Upper lobe of right lung (tissue), 1 donor: ENCODE measurements at regions not wholly inside any gene's neighbourhood (a gene's known extent, or its start where the extent isn't known, plus 50 kb on each side); places are given as distances from the start of the nearest gene placed in this dataset.
"Not testable (repeated sequence)": the region's sequence is repeated elsewhere in the genome, so short reads cannot be mapped to it uniquely, and the experiment has no call there.

Experiments
- ATAC-seq: fragments of 200-7000 bp; cut with Tn5 transposase; one replicate; pipeline ENCODE4 v1.9.1; 2020; ENCODE audit warnings: mild to moderate bottlenecking, moderate library complexity
- DNase-seq: peaks from one replicate; pipeline ENCODE4 v3.0.0-alpha.2; 2020
- H3K27ac ChIP-seq: fragments of 200-600 bp; one replicate; pipeline ENCODE4 v1.8.0; 2022
- H3K27me3 ChIP-seq: fragments of 200-600 bp; one replicate; pipeline ENCODE4 v1.8.0; 2022; ENCODE audit warnings: mild to moderate bottlenecking
- H3K36me3 ChIP-seq: fragments of 200-600 bp; one replicate; pipeline ENCODE4 v1.8.0; 2022
- H3K4me1 ChIP-seq: fragments of 200-600 bp; one replicate; pipeline ENCODE4 v1.8.0; 2022
- H3K4me3 ChIP-seq: fragments of 200-600 bp; one replicate; pipeline ENCODE4 v1.8.0; 2022; ENCODE audit warnings: mild to moderate bottlenecking
- H3K9me3 ChIP-seq: fragments of 200-600 bp; one replicate; pipeline ENCODE4 v1.8.0; 2022
- CTCF ChIP-seq: fragments of 200-600 bp; IDR thresholded peaks from one replicate; pipeline ENCODE4 v1.8.0; 2022; ENCODE audit warnings: antibody characterized with exemption
- intact Hi-C: fragments of 100-400 bp; cut with DNase I; formaldehyde crosslinking; loops from one replicate; pipeline ENCODE4 v1.11.0; 2022
- donor health status: DM: no; HTN: yes; CAD: no; lungs with severe emphysema.

DNA sequence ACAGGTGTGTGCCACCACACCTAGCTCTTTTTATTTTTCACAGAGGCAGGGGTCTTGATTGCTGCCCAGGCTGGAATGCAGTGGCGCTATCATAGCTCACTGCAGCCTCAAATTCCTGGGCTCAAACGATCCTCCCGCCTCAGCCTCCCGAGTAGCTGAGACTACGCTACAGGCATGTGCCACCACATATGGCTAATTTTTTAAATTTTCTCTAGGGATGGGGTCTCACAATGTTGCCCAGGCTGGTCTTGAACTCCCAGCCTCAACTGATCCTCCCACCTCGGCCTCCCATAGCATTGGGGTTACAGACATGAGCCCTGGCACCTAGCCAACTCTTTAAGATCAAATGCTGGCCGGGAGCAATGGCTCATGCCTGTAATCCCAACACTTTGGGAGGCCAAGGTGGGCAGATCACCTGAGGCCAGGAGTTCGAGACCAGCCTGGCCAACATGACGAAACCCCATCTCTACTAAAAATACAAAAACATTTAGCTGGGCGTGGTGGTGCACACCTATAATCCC, 50.6 kb upstream of the MYL10 start:
- H3K4me1 ChIP-seq, H3K27ac ChIP-seq, ATAC-seq, H3K4me3 ChIP-seq, DNase-seq, H3K36me3 ChIP-seq, H3K27me3 ChIP-seq, H3K9me3 ChIP-seq: not testable (repeated sequence)
- intact Hi-C loops: loop anchor here (10.0 kb wide), 1 partner anchor 135 kb away; the partner anchor contains the start of gene CUX1

- TF ChIP-seq CTCF: no peak
- Histone ChIP-seq H3K4me3 (no peak overlapping the region), H3K4me1 (peaks cover 9% of the 10 kb centered on the region), H3K27ac (no peak overlapping the region), H3K27me3 (no peaks in the 10 kb centered on the region), H3K36me3 (no peaks in the 10 kb centered on the region), H3K9me3 (no peaks in the 10 kb centered on the region)
- DNase-seq: no peak
- no peak for ATAC-seq
- intact Hi-C loops: loop anchor here (10.0 kb wide), 1 partner anchor 134 kb away; the partner anchor contains the start of gene CUX1
These were observed 51.5 kb upstream of the MYL10 start for GRCh38 chr7:101680406-101681145.

DNA sequence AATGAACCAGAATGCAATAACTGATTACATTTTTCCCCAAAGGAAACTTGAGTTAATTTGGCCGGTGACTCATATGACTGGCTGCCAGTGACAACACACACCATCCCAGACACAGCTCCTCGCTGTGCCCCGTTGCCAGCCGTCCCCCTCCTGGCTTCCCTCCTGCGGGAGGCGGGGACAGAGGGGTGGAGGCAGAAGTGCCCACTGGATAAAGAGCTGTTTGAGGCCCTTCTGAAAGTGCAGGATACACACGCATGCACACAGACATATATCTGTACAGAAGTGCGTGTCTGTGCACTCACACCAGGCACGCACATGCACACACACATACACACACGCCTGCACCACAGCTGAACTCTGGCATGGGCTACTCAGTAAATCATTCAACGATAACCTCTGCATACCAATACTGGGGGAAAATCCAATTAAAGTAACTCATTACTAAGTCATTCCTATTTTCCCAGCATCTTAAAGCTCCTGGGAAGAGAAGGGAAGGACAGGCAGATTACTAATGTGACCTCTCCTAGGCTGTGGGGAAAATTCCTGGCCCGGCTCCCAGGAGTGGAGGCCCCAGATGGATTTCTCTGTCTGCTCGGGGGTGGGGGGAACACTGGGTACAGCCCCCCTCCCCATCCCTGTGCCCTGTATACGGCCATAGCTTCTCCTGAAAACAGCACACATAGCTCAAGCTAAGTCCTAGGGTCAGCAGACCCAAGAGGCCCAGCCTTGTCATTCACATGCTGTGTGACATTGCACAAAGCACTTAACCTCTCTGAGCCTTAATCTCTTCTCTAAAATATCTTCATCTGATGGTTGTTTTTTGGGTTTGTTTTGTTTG, 52.3 kb upstream of the MYL10 start:
- Histone ChIP-seq H3K4me1 (peaks cover 9% of the 10 kb centered on the region), H3K36me3 (no peaks in the 10 kb centered on the region), H3K27ac (no peak overlapping the region), H3K4me3 (no peak overlapping the region), H3K9me3 (no peaks in the 10 kb centered on the region), H3K27me3 (no peaks in the 10 kb centered on the region)
- DNase-seq (no peak), ATAC-seq (peak; percentile 69)
- no peak for TF ChIP-seq CTCF
- intact Hi-C loops: loop anchor here (10.0 kb wide), 1 partner anchor 133 kb away; the partner anchor contains the start of gene CUX1

DNA sequence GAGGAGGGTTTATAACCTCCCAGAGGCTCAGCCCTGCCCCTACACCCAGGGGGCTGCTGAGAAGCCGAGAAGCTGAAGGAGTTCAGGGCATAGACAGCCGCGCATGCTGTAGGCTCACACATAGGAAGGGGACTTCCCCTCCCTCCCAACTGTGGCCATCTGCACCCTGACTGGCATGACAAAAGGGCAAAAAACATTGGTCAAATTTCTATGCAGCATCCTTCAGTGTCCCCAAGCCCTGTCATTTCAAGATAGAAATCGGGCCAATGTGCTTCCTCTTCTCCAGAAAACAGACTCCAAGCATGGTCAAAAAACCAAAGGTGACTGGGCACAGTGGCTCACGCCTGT, 55.9 kb upstream of the MYL10 start:
- no peak overlapping the region for H3K4me3 ChIP-seq
- TF ChIP-seq CTCF: no peak
- no peaks in the 10 kb centered on the region for H3K9me3 ChIP-seq
- DNase-seq (no peak), ATAC-seq (no peak)
- H3K36me3 ChIP-seq: no peaks in the 10 kb centered on the region
- intact Hi-C loops: loop anchor here (10.0 kb wide), 1 partner anchor 130 kb away; the partner anchor contains the start of gene CUX1
- H3K27me3 ChIP-seq: no peaks in the 10 kb centered on the region
- peaks cover 17% of the 10 kb centered on the region for H3K4me1 ChIP-seq
- no peak overlapping the region for H3K27ac ChIP-seq

GRCh38 chr7:101686030-101686429, 56.9 kb upstream of the MYL10 start:
- H3K4me1 ChIP-seq: peaks cover 17% of the 10 kb centered on the region
- no peaks in the 10 kb centered on the region for H3K36me3 ChIP-seq
- H3K9me3 ChIP-seq: no peaks in the 10 kb centered on the region
- H3K27me3 ChIP-seq: no peaks in the 10 kb centered on the region
- no peak overlapping the region for H3K27ac ChIP-seq
- DNase-seq (no peak), ATAC-seq (no peak)
- intact Hi-C loops: loop anchor here (10.0 kb wide), 1 partner anchor 129 kb away; the partner anchor contains the start of gene CUX1
- H3K4me3 ChIP-seq: no peak overlapping the region
- no peak for TF ChIP-seq CTCF

- Histone ChIP-seq H3K27ac (no peak overlapping the region), H3K9me3 (no peaks in the 10 kb centered on the region), H3K4me1 (peaks cover 9% of the 10 kb centered on the region), H3K27me3 (no peaks in the 10 kb centered on the region), H3K36me3 (no peaks in the 10 kb centered on the region), H3K4me3 (no peak overlapping the region)
- ATAC-seq (no peak), DNase-seq (no peak)
- intact Hi-C loops: loop anchor here (10.0 kb wide), 1 partner anchor 128 kb away; the partner anchor contains the start of gene CUX1
- no peak for TF ChIP-seq CTCF
These were observed 58.0 kb upstream of the MYL10 start for GRCh38 chr7:101687081-101687480.
